PFSK-1 (cell line): ENCODE measurements at regions not wholly inside any gene's neighbourhood (a gene's known extent, or its start where the extent isn't known, plus 50 kb on each side); places are given as distances from the start of the nearest gene placed in this dataset.

Experiments
- FOXP2 ChIP-seq: optimal IDR thresholded peaks from 2 replicates; pipeline ENCODE3; 2011; ENCODE audit warnings: borderline replicate concordance, control low read depth, inconsistent platforms; ENCODE audit not compliant: insufficient read depth; ENCODE audit errors: extremely low read length, extremely low read depth
- POLR2AphosphoS5 ChIP-seq: IDR thresholded peaks from 2 replicates; pipeline ENCODE4 v1.6.1; 2012; ENCODE audit warnings: low read depth, mild to moderate bottlenecking, control low read depth, low read length, moderate library complexity
- REST ChIP-seq, 2 experiments: IDR thresholded peaks; 2 replicates each; pipeline versions ENCODE4 v1.6.1 to v1.8.0; 2011 to 2012; ENCODE audit warnings: low read depth in 2 of 2, low read length in 2 of 2, control low read depth in 1 of 2, inconsistent platforms in 1 of 2, mild to moderate bottlenecking in 1 of 2, moderate library complexity in 1 of 2; ENCODE audit not compliant: insufficient read depth in 1 of 2
- SIN3A ChIP-seq: IDR thresholded peaks from 2 replicates; pipeline ENCODE4 v1.6.1; 2012; ENCODE audit warnings: mild to moderate bottlenecking, low read length, moderate library complexity, borderline replicate concordance; ENCODE audit not compliant: insufficient read depth
- TAF1 ChIP-seq: IDR thresholded peaks from 2 replicates; pipeline ENCODE4 v1.6.1; 2012; ENCODE audit warnings: low read length, control low read depth, borderline replicate concordance; ENCODE audit not compliant: insufficient read depth

- no peak for TF ChIP-seq FOXP2
- no peak for TF ChIP-seq POLR2AphosphoS5
- TF ChIP-seq SIN3A, result no peak
- TF ChIP-seq TAF1, result no peak
- no peak for TF ChIP-seq REST (IDR thresholded peaks at IDR 0.05; ENCODE audit: insufficient read depth in 1 of 2, low read depth in 2 of 2, low read length in 2 of 2)
Observed at GRCh38 chr10:8180360-8181109, 126.0 kb downstream of the GATA3 start.

GRCh38 chr10:8181496-8182157 lies 127.1 kb downstream of the GATA3 start:
- TF ChIP-seq POLR2AphosphoS5 (no peak), REST (IDR thresholded peaks at IDR 0.05; ENCODE audit: insufficient read depth in 1 of 2, low read depth in 2 of 2, low read length in 2 of 2) (no peak), SIN3A (no peak), FOXP2 (no peak), TAF1 (no peak)

- TF ChIP-seq TAF1 (no peak), POLR2AphosphoS5 (no peak), SIN3A (no peak), FOXP2 (no peak), REST (IDR thresholded peaks at IDR 0.05; ENCODE audit: insufficient read depth in 1 of 2, low read depth in 2 of 2, low read length in 2 of 2) (no peak)
Observed at GRCh38 chr10:8182806-8183205, 128.3 kb downstream of the GATA3 start.

- no peak for TF ChIP-seq POLR2AphosphoS5
- TF ChIP-seq TAF1, result peak; percentile 44; the same call in 1 of the 2 replicates
- TF ChIP-seq FOXP2, result no peak
Observed at GRCh38 chr10:8183241-8183704, 128.8 kb downstream of the GATA3 start.

GRCh38 chr10:8187171-8187666 lies 132.7 kb downstream of the GATA3 start:
- TF ChIP-seq REST (IDR thresholded peaks at IDR 0.05; ENCODE audit: insufficient read depth in 1 of 2, low read depth in 2 of 2, low read length in 2 of 2) (no peak), FOXP2 (no peak), TAF1 (no peak), SIN3A (no peak), POLR2AphosphoS5 (no peak)
